ENCODE measurements at regions not wholly inside any gene's neighbourhood (a gene's known extent, or its start where the extent isn't known, plus 50 kb on each side); places are given as distances from the start of the nearest gene placed in this dataset.

GRCh38 chr12:98227162-98227561, 288.2 kb upstream of the TMPO start:
- DNase-seq = no peak

GRCh38 chr12:98228683-98229539, 286.5 kb upstream of the TMPO start:
- no peak for DNase-seq

GRCh38 chr12:98229540-98229924, 285.9 kb upstream of the TMPO start:
- no peak for DNase-seq

GRCh38 chr12:98232753-98233390, 282.5 kb upstream of the TMPO start:
- no peak for DNase-seq

- no peak for DNase-seq
Measured at GRCh38 chr12:98235301-98235700, 280.1 kb upstream of the TMPO start.

DNA sequence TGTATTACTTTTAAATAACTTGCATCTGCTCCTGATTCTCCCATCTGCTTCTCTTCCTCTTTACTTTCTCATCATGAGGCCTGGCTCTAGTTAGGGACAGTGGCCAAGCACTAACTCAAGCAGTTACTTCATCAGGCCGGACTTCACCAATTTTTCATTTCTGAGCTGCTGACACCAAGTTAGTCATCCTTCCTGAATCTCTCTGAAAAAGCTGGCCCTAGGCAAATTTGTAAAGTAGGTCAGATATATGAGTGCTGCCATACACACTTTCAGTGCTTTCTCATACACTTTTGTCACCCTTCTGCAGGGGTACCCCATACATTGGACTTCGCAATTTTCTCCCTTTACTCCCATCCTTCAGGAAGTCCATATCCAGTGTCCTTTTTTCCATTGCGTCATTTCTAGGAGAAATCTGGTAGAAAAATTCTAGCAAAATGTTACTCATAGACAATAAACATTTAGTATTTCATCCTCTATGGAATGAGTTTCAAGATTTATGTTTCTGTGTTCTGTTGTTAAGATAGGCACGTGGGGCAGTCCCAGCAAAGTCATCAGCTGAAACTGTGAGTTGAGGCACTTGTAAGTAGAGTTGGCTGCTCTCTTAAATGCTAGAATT, 276.8 kb upstream of the TMPO start:
- no peak for DNase-seq

DNA sequence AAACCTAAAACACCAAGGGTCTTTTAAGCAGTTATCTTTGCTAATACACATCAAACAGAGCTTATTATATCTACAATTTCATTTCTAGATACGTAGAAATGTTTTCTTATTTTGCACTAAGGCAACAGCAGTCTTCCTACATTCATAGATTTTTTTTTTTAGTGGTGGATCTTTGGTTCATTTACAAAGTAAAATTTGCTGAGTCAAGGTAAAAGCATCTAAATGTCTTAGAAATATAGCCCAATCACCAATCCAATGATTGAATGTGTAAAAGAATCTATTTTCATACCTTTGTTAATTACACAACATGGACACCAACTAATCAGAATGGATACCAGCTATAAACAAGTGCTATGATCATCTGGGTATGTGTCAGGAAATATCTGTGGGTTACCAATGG, 272.2 kb upstream of the TMPO start:
- no peak for DNase-seq

DNA sequence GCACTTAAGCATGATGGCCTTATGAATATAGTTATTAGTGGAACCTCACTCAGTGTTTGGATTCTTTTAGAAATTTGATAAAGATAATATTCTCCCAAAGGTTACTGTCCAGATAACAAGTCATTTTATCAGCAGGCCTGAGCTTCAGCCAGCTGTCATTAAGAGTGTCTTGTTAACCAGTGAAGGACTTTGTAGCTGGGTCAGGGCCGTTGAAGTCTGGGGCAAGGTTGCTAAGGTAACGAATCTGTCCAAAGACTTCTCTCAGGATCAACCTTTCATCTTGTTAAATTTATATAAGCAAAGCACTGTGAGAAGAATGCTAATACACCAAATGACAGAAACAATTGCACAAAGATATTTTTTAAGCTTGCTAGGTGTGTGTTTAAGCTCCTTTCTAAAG, 271.3 kb upstream of the TMPO start:
- no peak for DNase-seq

DNA sequence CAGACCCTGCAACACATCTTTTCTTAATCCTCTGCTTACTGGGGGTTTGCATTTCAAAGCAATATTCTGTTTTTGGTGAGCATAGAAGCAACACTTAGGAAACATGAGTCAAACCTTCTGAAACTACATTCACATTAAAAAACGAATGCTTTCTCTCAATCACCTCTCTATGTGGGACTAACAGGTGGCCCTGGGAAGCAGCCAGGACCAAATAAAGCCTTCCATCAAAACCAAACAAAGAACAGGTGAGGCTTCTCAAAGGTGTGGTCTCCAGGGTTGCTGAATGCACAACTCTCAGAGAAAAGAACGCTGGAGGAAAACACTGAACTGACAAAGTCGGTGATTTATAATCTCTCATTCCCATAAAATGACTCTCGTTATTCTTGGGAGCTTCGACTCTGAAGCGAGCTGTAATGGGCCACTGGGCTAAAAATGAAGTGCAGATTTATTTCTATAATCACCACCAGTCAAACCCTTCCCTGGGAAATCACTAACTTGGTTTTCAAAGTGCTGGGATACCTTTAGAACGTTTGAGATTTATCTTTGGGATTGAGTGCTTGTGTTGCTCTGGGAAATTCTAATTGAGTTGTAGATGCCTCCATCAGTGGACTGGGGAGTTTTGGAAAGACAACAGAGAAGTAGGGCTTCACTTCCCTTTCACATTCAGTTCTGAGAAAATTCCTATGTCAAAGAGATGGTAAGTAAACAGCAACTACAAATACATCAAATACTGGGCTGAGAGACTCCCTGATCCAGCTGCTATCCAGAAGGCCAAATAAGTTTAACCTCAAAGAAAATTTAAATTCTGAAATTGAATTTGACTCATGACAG, 262.0 kb upstream of the TMPO start:
- DNase-seq = no peak

DNA sequence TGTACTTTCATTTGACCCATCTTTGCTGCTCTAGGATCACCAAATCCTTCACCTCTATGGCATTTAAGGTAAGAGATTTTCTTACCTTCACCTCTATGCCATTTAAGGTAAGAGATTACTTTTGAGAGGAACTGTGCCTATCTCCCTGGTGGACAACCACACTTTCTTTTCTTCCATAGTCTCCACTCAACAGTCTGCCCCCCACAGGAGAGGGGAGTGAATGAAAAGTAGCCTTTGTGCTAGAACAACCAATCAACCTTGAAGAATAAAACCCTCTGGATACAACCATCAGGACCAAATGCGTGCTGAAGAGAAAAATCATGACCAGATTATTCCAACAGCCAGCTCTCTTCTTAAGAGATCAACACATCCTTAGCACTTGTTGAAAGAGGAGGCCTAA, 258.6 kb upstream of the TMPO start:
- DNase-seq = no peak

DNA sequence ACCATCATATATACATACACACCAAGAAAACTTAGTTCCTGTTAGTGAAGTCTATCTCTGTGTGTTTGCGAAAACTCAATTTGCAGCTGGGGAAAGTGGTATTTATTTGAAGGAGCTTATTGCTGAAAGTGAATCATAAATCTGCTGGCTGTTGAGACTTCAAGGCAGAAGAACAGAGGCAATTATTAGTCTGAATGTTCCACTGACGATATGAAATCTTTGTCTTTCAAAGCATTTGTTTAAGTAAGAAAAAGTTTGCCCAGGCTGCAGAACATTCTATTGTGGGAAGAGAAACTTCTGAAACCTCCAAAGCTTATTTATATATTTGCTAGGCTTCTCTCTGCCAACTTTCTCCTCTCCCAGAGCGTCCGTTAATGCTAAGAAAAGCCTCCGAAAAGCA, 255.7 kb upstream of the TMPO start:
- no peak for DNase-seq

GRCh38 chr12:98260276-98260675, 255.1 kb upstream of the TMPO start:
- no peak for DNase-seq

DNA sequence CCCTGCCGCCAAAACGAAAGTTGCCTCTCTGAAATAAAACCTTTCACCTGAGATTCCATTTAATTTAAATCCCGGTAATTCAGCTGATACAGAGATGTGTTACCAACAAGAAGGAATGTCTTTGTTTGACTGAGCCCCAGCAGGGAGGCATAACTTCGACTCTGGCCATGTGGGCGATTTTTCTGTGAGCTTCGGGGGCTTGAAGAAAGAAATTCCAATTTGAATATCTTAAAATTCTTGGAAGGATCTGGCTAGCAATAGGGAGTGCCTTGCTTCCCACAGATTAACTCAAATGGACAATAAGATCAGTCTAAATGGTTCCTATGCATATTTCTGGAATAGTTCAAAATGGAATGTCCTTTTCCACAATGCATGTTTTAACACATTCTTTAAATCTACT, 252.5 kb upstream of the TMPO start:
- no peak for DNase-seq

DNA sequence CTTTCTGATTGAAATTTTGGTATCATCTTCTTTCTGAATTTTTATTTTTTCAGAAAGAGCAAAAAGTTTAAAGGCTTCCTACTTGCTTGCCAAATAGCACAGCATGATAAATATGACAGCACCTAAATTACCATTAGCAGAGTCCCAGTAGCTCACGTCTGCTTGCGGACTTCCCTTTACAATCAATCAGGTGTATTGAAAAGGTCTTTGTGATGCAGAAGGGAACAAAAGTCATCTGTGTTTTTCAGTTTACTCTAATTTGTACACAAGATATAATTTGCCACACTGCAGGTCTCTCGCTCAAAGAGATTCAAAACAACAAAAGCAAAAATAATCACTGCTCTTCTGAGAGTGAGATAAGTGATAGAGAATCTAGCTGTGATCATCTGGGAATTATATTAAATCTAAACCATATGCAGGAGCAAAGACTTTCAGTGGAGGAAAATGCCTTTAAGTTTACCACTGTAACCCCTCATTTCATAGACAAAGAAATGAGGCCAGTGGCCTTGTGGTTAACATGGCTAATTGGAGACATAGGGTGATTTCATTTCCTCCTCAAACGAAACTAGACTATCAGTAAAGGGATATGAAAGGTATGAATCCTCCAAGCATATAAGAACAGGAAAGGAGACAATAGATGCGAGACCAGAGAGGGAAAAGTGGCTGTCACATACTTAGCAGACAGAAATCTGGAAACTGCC, 240.8 kb upstream of the TMPO start:
- no peak for DNase-seq

GRCh38 chr12:98275131-98275475, 240.3 kb upstream of the TMPO start:
- no peak for DNase-seq

DNA sequence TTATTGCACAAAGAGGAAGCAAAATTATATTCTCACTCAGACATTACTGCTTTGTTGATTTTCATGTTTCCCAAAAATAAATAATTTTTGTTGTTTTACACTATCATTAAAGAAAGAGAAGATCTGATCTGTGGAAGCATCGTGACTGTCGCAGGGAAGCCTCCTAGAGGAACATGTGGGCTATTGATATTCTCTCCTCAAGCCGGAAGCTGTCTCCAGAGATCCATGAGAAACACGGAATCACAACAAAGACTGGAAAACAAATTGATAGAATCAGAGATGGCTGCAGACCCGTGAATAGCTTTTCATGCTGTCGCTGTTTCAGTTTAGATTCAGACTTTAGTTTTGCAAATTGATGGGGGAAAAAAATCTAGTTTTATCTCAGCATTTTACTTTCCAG, 235.2 kb upstream of the TMPO start:
- DNase-seq = no peak

- DNase-seq = no peak
Measured at GRCh38 chr12:98280621-98281020, 234.8 kb upstream of the TMPO start.

GRCh38 chr12:98291828-98292227, 223.6 kb upstream of the TMPO start:
- no peak for DNase-seq

- no peak for DNase-seq
Measured at GRCh38 chr12:98294051-98294805, 221.2 kb upstream of the TMPO start.

GRCh38 chr12:98295681-98296080, 219.7 kb upstream of the TMPO start:
- DNase-seq = no peak

- DNase-seq = no peak
Measured at GRCh38 chr12:98296462-98297079, 218.8 kb upstream of the TMPO start.

- DNase-seq = no peak
Measured at GRCh38 chr12:98297538-98297937, 217.9 kb upstream of the TMPO start.
